GM12875 (cell line): ENCODE measurements at regions not wholly inside any gene's neighbourhood (a gene's known extent, or its start where the extent isn't known, plus 50 kb on each side); places are given as distances from the start of the nearest gene placed in this dataset.

ENCODE experiments used
- H3K4me3 ChIP-seq: one replicate; pipeline ENCODE4 v1.5.1; 2011; ENCODE audit warnings: low read depth, low read length, control low read depth
- CTCF ChIP-seq: IDR thresholded peaks from 2 replicates; pipeline ENCODE4 v1.5.1; 2011; ENCODE audit warnings: low read depth, mild to moderate bottlenecking, control low read depth, inconsistent platforms, low read length, moderate library complexity, borderline replicate concordance; ENCODE audit not compliant: insufficient read depth

DNA sequence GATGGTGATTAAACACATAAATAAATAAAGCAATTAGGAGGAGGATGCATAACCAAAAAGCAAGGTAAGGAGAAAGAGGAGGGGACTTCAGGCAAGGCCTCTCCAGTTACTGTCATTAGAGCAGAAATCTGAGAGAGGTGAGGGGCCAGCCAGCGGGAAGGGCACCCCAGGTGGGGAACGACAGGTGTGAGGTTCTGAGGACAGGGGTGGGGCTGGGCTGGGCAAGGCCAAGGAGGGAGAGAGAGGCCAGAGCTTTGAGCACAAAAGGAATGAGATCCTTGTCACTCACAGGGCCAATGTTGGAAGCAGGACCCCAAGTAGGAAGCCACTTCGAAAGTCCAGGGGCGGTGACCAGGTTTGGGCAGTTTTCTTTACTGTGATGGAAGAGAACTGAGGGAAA, 182.2 kb upstream of the RAB4A start:
- H3K4me3 ChIP-seq: no peak overlapping the region
- TF ChIP-seq CTCF: no peak

GRCh38 chr1:229089586-229090208, 181.2 kb upstream of the RAB4A start:
- no peak overlapping the region for H3K4me3 ChIP-seq
- no peak for TF ChIP-seq CTCF

DNA sequence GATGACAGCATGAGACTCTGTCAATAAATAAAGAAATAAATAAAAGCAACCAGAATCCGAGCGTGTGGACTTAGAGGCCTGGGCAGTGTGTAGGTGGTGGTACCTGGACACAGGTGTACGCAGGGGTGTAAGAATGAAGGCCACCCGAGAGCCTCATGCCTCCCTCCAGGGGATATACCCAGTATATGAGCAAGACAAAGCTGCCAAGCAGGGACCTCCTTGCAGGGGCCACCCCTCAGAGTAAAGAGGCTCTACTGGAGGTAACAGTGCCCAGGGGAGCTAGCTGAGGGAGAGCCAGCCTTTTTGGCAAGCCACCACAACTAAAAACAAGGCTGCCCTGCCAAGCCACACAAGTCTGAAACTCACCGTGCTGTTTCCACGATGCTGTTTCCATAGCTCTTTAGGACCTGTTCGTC, 179.2 kb upstream of the RAB4A start:
- TF ChIP-seq CTCF: no peak
- no peak overlapping the region for H3K4me3 ChIP-seq

- TF ChIP-seq CTCF: no peak
- H3K4me3 ChIP-seq: no peak overlapping the region
Observed at GRCh38 chr1:229092377-229093237, 178.3 kb upstream of the RAB4A start.

DNA sequence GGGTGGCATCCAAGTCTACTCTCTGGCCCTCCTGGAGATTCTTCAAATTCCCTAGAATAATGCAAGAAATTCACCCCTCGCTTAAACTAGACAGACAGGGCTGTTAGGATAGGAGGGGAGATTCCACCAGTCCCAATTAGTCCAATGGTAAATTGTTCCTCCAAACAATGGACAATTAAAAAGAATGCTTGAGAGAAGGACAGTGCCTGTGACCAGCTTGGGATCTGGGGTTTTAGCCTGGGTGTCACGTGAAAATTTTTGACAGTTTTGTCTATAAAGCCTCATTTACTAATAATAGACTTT, 177.7 kb upstream of the RAB4A start:
- H3K4me3 ChIP-seq: no peak overlapping the region
- TF ChIP-seq CTCF: no peak

DNA sequence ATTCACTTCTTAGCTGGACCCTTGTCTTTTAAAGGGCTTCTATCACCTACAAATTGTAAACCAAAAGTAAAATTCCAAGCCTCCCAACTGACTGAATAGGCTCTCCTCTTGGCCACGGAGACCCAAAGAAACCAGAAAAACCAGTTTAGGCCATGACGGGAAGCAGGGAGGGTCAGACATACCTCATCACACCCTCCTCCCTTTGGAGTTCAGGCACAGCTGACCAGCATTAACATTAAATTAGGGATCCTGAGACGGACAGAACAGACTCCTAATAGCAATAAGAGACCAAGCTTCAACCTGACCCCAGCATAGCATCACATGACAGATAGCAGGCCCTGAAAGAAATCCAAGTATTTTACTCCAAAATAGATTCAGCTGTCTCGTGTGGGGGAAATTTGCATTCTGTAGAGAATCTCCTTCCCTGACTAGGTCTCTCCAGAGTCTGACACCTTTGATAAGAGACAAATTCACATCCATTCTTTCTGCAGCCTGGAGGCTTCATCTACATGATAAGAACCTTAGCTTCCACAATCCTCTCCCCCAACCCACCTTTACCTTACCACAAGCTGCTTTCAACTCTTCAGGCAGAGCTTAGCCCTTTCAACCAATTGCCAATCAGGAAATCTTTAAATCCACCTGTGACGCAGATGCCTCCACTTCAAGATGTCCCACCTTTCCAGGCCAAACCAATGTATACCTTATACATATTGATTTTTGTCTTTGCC, 177.1 kb upstream of the RAB4A start:
- TF ChIP-seq CTCF: no peak
- no peak overlapping the region for H3K4me3 ChIP-seq
